Muscle of leg (tissue), 3 donors: ENCODE measurements at regions not wholly inside any gene's neighbourhood (a gene's known extent, or its start where the extent isn't known, plus 50 kb on each side); places are given as distances from the start of the nearest gene placed in this dataset.
"Not testable (repeated sequence)": the region's sequence is repeated elsewhere in the genome, so short reads cannot be mapped to it uniquely, and the experiment has no call there.

Experiments used
- DNase-seq: peaks from one replicate; pipeline ENCODE4 v3.0.0; 2013
- H3K27ac ChIP-seq: one replicate; pipeline ENCODE4 v1.5.1; 2013; ENCODE audit warnings: mild to moderate bottlenecking, low read length, control low read depth
- H3K27me3 ChIP-seq: one replicate; pipeline ENCODE4 v1.6.1; 2013; ENCODE audit warnings: low read length; ENCODE audit not compliant: control insufficient read depth, insufficient read depth
- H3K36me3 ChIP-seq: one replicate; pipeline ENCODE4 v1.6.1; 2013; ENCODE audit warnings: low read length; ENCODE audit not compliant: control insufficient read depth, insufficient read depth
- H3K4me1 ChIP-seq: one replicate; pipeline ENCODE4 v1.6.1; 2013; ENCODE audit warnings: low read length; ENCODE audit not compliant: control insufficient read depth, insufficient read depth
- H3K4me3 ChIP-seq: one replicate; pipeline ENCODE4 v1.5.1; 2013; ENCODE audit warnings: low read length, control low read depth
- H3K9me3 ChIP-seq: replicated peaks from 2 replicates; pipeline ENCODE4 v1.6.1; 2013; ENCODE audit warnings: low read depth, low read length; ENCODE audit not compliant: control insufficient read depth
- WGBS: methylation state at CpG from one replicate; pipeline ENCODE4 v1.1.5; 2013; ENCODE audit warnings: missing lambda C conversion rate; ENCODE audit not compliant: insufficient coverage; 5-methylcytosine and 5-hydroxymethylcytosine counted together

GRCh38 chr16:76713191-76713590 is 436.0 kb downstream of the CNTNAP4 start:
- peaks cover 3% of the 10 kb centered on the region for H3K9me3 ChIP-seq
- no peaks in the 10 kb centered on the region for H3K36me3 ChIP-seq
- DNase-seq = no peak
- WGBS = no CpG with 5 or more reads among the region's 1 CpG
- H3K4me1 ChIP-seq = no peaks in the 10 kb centered on the region
- no peaks in the 10 kb centered on the region for H3K27me3 ChIP-seq
- no peak overlapping the region for H3K4me3 ChIP-seq
- no peak overlapping the region for H3K27ac ChIP-seq

GRCh38 chr16:76716251-76716650 is 439.1 kb downstream of the CNTNAP4 start:
- H3K27me3 ChIP-seq, DNase-seq, H3K9me3 ChIP-seq, H3K4me1 ChIP-seq, H3K4me3 ChIP-seq, H3K27ac ChIP-seq, H3K36me3 ChIP-seq: not testable (repeated sequence)
- WGBS = 94% methylated on average over 3 of the region's 5 CpGs

DNA sequence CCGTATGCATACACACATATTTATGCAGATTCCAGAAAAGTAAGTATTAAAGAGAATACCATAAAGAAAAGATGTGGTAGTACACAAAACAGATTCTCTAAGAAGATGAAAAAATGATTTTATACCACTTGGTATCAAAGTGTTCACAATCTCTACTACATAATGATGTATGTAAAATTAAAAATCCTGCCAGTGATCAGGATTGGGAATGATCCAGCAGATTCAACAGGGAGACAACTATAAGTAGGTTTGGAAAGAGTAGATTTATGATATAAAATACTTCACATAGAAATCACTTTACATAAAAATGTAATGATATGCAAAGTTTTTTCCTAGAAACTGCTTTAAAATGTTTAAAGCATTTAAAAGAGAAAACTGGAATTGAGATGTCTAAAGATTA is 447.0 kb downstream of the CNTNAP4 start:
- no CpG with 5 or more reads among the region's 1 CpG for WGBS
- Histone ChIP-seq H3K9me3 (no peaks in the 10 kb centered on the region), H3K27me3 (no peaks in the 10 kb centered on the region), H3K4me1 (no peaks in the 10 kb centered on the region), H3K4me3 (no peak overlapping the region), H3K27ac (no peak overlapping the region), H3K36me3 (no peaks in the 10 kb centered on the region)
- no peak for DNase-seq

GRCh38 chr16:76729525-76729924 is 452.3 kb downstream of the CNTNAP4 start:
- Histone ChIP-seq H3K27ac (no peak overlapping the region), H3K9me3 (no peaks in the 10 kb centered on the region), H3K4me3 (no peak overlapping the region), H3K4me1 (no peaks in the 10 kb centered on the region), H3K27me3 (no peaks in the 10 kb centered on the region), H3K36me3 (no peaks in the 10 kb centered on the region)
- WGBS = no CpG with 5 or more reads among the region's 1 CpG
- peak; percentile 7 for DNase-seq

DNA sequence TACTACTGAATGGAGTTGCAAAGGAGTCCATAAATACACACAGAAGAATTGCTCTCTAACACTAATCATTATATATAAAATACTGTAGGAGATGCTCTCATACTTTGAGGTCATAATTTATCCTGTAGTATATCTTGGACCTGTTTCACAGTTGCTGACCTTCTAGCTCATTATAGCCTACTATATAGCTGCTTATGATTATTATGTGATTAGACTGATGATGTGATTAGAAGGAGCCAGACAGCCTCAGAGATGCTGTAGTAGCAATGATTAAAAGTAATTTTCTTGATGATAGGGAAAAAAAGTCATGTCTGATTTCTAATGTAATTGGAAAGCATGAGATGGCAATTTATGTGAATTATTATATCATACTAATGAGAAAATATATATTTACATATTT is 455.7 kb downstream of the CNTNAP4 start:
- Histone ChIP-seq H3K4me3 (no peak overlapping the region), H3K27ac (no peak overlapping the region), H3K27me3 (no peaks in the 10 kb centered on the region), H3K9me3 (no peaks in the 10 kb centered on the region), H3K4me1 (no peaks in the 10 kb centered on the region), H3K36me3 (no peaks in the 10 kb centered on the region)
- DNase-seq = no peak

GRCh38 chr16:76741623-76742022 is 449.4 kb upstream of the MON1B start:
- H3K9me3 ChIP-seq = no peaks in the 10 kb centered on the region
- no peaks in the 10 kb centered on the region for H3K36me3 ChIP-seq
- WGBS = no CpG with 5 or more reads among the region's 4 CpGs
- no peaks in the 10 kb centered on the region for H3K27me3 ChIP-seq
- DNase-seq = no peak
- H3K27ac ChIP-seq = no peak overlapping the region
- H3K4me3 ChIP-seq = no peak overlapping the region
- no peaks in the 10 kb centered on the region for H3K4me1 ChIP-seq

- no peaks in the 10 kb centered on the region for H3K9me3 ChIP-seq
- WGBS = no CpG with 5 or more reads among the region's 3 CpGs
- H3K36me3 ChIP-seq = no peaks in the 10 kb centered on the region
- H3K27ac ChIP-seq = no peak overlapping the region
- H3K27me3 ChIP-seq = no peaks in the 10 kb centered on the region
- no peak overlapping the region for H3K4me3 ChIP-seq
- peak; percentile 31 for DNase-seq
- no peaks in the 10 kb centered on the region for H3K4me1 ChIP-seq
Measured at GRCh38 chr16:76748461-76749348, 442.3 kb upstream of the MON1B start.

- Histone ChIP-seq H3K4me1 (no peaks in the 10 kb centered on the region), H3K27me3 (no peaks in the 10 kb centered on the region), H3K4me3 (no peak overlapping the region), H3K9me3 (no peaks in the 10 kb centered on the region), H3K27ac (no peak overlapping the region), H3K36me3 (no peaks in the 10 kb centered on the region)
- WGBS = no CpG with 5 or more reads among the region's 3 CpGs
- no peak for DNase-seq
Measured at GRCh38 chr16:76749780-76750375, 441.1 kb upstream of the MON1B start.

GRCh38 chr16:76755496-76755895 is 435.5 kb upstream of the MON1B start:
- Histone ChIP-seq H3K4me3 (no peak overlapping the region), H3K4me1 (no peaks in the 10 kb centered on the region), H3K27ac (no peak overlapping the region), H3K36me3 (no peaks in the 10 kb centered on the region), H3K9me3 (no peaks in the 10 kb centered on the region), H3K27me3 (no peaks in the 10 kb centered on the region)
- DNase-seq = no peak
- 40% methylated on average over 1 of the region's 3 CpGs for WGBS

DNA sequence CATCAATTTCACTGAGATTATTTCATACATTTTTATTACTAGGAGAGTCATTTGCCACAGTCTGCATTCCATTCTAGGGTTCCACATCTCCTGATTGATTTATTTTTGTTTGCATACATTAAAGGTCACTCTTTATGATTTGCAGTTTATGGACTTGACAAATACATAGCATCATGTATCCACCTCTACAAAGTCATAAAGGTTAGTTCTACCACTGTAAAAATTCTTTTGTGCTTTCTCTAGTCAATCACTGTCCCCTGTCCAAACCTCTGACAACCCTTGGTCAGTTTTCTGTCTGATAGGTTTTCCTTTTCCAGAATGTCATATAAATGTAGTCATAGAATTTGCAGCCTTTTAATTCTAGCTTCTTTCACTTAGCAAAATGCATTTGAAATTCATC is 434.6 kb upstream of the MON1B start:
- Histone ChIP-seq H3K36me3 (no peaks in the 10 kb centered on the region), H3K9me3 (no peaks in the 10 kb centered on the region), H3K4me3 (no peak overlapping the region), H3K27me3 (no peaks in the 10 kb centered on the region), H3K4me1 (no peaks in the 10 kb centered on the region), H3K27ac (no peak overlapping the region)
- DNase-seq = no peak
